Left lung (tissue), 4 donors: ENCODE measurements at regions not wholly inside any gene's neighbourhood (a gene's known extent, or its start where the extent isn't known, plus 50 kb on each side); places are given as distances from the start of the nearest gene placed in this dataset.

ENCODE experiments used
- ATAC-seq: fragments of 200-7000 bp; cut with Tn5 transposase; one replicate; pipeline ENCODE4 v1.9.1; 2020; ENCODE audit warnings: moderate library complexity
- DNase-seq, 4 donors: peaks; one replicate each; pipeline ENCODE4 v3.0.0-alpha.2; 2013 to 2020
- H3K27ac ChIP-seq, 2 donors: fragments of 200-600 bp; sonication (generic) in 1 of 2; one replicate each; pipeline versions ENCODE4 v1.5.0 to v1.8.0; 2020 to 2021
- H3K27me3 ChIP-seq, 2 donors: fragments of 200-600 bp; sonication (generic) in 1 of 2; one replicate each; pipeline versions ENCODE4 v1.5.0 to v1.8.0; 2020 to 2021
- H3K36me3 ChIP-seq, 2 donors: fragments of 200-600 bp; sonication (generic) in 1 of 2; one replicate each; pipeline versions ENCODE4 v1.5.0 to v1.8.0; 2020 to 2021
- H3K4me1 ChIP-seq, 2 donors: fragments of 200-600 bp; one replicate each; pipeline ENCODE4 v1.8.0; 2021
- H3K4me3 ChIP-seq, 2 donors: fragments of 200-600 bp; sonication (generic) in 1 of 2; one replicate each; pipeline versions ENCODE4 v1.5.0 to v1.8.0; 2020 to 2021; ENCODE audit warnings: mild to moderate bottlenecking in 1 of 2
- H3K9me3 ChIP-seq, 2 donors: fragments of 200-600 bp; sonication (generic) in 1 of 2; one replicate each; pipeline versions ENCODE4 v1.5.0 to v1.8.0; 2020 to 2021
- CTCF ChIP-seq, 2 donors: fragments of 200-600 bp; sonication (generic) in 1 of 2; IDR thresholded peaks; one replicate each; pipeline versions ENCODE4 v1.5.0 to v1.8.0; 2021; ENCODE audit warnings: antibody characterized with exemption in 2 of 2
- intact Hi-C, 2 donors: fragments of 100-400 bp; cut with DNase I; formaldehyde crosslinking; loops; one replicate each; pipeline versions ENCODE4 v1.11.2 to v1.14.2; 2022
- donor health status: DM: no; HTN: yes; CAD: no.
- donor health status: DM: no; HTN: no; CAD: no.

DNA sequence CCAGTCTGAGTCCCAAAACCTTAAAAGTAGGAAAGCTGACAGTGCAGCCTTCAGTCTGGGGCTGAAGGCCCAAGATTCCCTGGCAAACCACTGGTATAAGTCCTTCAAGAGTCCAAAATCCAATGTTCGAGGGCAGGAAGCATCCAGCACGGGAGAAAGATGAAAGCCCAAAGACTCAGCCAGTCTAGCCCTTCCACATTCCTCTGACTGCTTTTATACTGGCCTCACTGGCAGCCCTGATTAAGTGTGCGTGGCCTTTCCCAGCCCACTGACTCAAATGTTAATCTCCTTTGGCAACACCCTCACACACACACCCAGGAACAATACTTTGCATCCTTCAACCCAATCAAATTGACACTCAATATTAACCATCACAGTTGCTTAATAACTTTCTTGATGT lies 372.1 kb upstream of the CCDC196 start:
- intact Hi-C loops, result no loop called here
- Histone ChIP-seq H3K4me1 (no peaks in the 10 kb centered on the region), H3K9me3 (no peaks in the 10 kb centered on the region), H3K4me3 (no peak overlapping the region), H3K27ac (no peak overlapping the region), H3K36me3 (no peaks in the 10 kb centered on the region), H3K27me3 (no peaks in the 10 kb centered on the region)
- ATAC-seq, result no peak
- TF ChIP-seq CTCF (IDR thresholded peaks at IDR 0.05), result no peak
- DNase-seq, result no peak

DNA sequence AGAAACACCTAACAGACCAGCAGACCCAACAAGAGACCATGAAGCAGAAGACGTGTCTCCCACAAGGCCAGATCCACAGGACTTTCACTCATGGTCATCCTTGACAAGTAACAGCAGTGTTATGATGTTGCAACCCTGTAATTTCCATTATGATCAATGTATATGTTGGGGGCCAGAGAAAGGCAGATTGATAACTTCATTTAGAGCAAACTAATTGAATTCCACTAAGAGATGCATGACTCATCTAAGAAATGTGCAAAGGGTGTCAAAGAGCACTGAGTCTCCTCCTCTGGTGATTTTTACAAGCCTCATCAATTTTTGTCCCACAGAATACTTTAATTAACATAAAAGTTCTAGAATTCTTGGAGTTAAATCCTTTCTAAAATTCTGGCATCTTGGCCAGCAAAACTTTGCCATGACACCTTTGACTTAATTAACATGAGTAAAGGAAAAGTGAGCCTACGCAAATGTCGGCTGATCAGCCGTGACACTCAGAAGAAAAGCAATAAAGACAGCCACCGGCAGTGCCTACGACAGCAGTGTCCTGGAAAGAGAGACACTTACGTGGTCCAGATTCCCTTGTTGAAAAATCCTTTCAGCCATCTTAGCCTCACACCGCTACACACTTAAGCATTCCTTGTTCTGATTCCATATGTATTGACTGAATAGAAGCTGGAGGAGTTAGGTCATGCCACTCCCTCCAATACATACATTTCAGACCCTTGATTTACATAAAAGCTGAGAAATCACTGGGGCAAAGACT lies 370.2 kb upstream of the CCDC196 start:
- intact Hi-C loops, result no loop called here
- DNase-seq (no peak), ATAC-seq (no peak)
- H3K4me3 ChIP-seq, result no peak overlapping the region
- TF ChIP-seq CTCF (IDR thresholded peaks at IDR 0.05), result no peak
- no peaks in the 10 kb centered on the region for H3K9me3 ChIP-seq
- no peaks in the 10 kb centered on the region for H3K36me3 ChIP-seq
- no peaks in the 10 kb centered on the region for H3K4me1 ChIP-seq
- no peak overlapping the region for H3K27ac ChIP-seq
- no peaks in the 10 kb centered on the region for H3K27me3 ChIP-seq

DNA sequence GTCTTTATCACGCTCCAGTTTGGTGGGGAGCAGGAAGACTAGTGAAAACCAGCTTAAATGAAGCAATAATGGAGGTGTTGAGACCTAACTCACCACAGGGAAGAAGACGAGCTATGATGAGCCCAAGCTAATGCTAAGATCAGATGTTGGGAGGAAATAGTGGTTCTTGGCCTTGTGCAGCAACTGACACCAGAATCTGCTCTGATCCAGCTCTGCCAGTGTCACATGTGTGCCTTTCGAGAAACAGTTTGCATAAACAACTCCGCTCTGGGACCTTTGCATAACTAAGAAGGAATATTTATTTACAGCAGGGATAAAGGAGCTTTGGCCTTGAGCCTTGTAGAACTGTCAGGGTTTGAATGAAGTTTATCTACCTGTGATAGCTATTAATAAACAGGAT lies 369.4 kb upstream of the CCDC196 start:
- ATAC-seq (no peak), DNase-seq (no peak)
- Histone ChIP-seq H3K4me3 (no peak overlapping the region), H3K27me3 (no peaks in the 10 kb centered on the region), H3K36me3 (no peaks in the 10 kb centered on the region), H3K27ac (no peak overlapping the region), H3K4me1 (no peaks in the 10 kb centered on the region), H3K9me3 (no peaks in the 10 kb centered on the region)
- no peak for TF ChIP-seq CTCF (IDR thresholded peaks at IDR 0.05)
- intact Hi-C loops, result no loop called here

- DNase-seq, result no peak
- Histone ChIP-seq H3K4me1 (no peaks in the 10 kb centered on the region), H3K27ac (no peak overlapping the region), H3K9me3 (no peaks in the 10 kb centered on the region), H3K27me3 (no peaks in the 10 kb centered on the region), H3K4me3 (no peak overlapping the region), H3K36me3 (no peaks in the 10 kb centered on the region)
- no peak for TF ChIP-seq CTCF (IDR thresholded peaks at IDR 0.05)
- intact Hi-C loops, result no loop called here
- ATAC-seq, result peak; percentile 33
Observed at GRCh38 chr14:66117600-66117999, 368.6 kb upstream of the CCDC196 start.

DNA sequence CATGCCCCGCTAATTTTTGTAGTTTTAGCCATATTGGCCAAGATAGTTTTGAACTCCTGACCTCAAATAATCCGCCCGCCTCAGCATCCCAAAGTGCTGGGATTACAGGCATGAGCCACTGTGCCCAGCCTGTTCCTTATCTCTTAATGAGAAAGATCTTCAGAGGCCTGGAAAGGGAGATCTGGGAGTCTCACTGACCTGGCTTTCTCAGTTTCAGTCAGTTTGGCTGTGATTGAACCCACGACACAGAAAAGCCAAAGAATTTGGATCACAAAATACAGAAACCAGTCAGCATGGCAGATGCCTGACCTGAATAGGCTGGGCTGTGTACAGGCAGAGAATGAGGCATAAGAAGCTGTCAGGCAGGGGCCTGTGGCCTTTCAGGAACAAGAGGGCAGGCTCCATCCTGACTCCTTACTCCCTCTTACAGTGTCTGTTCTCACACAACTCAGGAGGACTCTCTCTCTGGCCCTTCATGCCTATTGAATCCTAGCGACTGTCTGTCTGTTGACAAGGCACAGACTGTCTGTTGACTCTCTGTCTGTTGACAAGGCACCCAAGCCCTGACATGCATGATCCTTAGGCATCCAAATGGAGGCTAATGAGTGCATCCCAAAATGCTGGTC lies 366.5 kb upstream of the CCDC196 start:
- no peak overlapping the region for H3K4me3 ChIP-seq
- TF ChIP-seq CTCF (IDR thresholded peaks at IDR 0.05), result no peak
- DNase-seq, result no peak
- H3K36me3 ChIP-seq, result no peaks in the 10 kb centered on the region
- H3K27me3 ChIP-seq, result no peaks in the 10 kb centered on the region
- intact Hi-C loops, result no loop called here
- H3K4me1 ChIP-seq, result no peaks in the 10 kb centered on the region
- no peaks in the 10 kb centered on the region for H3K9me3 ChIP-seq
- ATAC-seq, result no peak
- no peak overlapping the region for H3K27ac ChIP-seq
